ENCODE measurements at regions not wholly inside any gene's neighbourhood (a gene's known extent, or its start where the extent isn't known, plus 50 kb on each side); places are given as distances from the start of the nearest gene placed in this dataset.

DNA sequence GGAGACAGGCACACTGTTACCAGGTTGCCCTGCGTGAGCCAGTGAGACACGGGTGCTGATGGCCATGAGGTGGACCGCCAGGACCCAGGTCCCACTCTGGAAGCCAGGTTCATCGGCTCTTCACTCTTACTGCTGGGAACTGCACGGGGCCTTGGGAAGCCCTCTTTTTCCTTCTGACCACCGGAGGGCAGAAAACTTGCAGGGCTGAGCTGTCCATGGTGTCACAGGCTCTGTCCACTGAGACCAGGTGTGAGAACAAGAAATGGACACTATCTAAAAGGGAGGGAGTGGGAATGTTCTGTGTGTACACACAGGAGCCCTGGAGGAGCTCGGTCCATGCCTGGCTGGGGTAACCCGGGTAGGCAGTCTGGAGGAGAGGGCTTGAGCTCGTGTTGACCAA, 93.4 kb downstream of the UQCRFS1 start:
- TF ChIP-seq, protein P1, sequence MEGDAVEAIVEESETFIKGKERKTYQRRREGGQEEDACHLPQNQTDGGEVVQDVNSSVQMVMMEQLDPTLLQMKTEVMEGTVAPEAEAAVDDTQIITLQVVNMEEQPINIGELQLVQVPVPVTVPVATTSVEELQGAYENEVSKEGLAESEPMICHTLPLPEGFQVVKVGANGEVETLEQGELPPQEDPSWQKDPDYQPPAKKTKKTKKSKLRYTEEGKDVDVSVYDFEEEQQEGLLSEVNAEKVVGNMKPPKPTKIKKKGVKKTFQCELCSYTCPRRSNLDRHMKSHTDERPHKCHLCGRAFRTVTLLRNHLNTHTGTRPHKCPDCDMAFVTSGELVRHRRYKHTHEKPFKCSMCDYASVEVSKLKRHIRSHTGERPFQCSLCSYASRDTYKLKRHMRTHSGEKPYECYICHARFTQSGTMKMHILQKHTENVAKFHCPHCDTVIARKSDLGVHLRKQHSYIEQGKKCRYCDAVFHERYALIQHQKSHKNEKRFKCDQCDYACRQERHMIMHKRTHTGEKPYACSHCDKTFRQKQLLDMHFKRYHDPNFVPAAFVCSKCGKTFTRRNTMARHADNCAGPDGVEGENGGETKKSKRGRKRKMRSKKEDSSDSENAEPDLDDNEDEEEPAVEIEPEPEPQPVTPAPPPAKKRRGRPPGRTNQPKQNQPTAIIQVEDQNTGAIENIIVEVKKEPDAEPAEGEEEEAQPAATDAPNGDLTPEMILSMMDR (conservative IDR thresholded peaks at IDR 0.05; ENCODE audit: low read length), result peak; percentile 13; the same call in 1 of the 2 replicates
- TF ChIP-seq EZH2phosphoT487 (IDR thresholded peaks at IDR 0.05; ENCODE audit: borderline replicate concordance), result no peak

Data from Loucy (cell line).